T-cell (primary cell): ENCODE measurements at regions not wholly inside any gene's neighbourhood (a gene's known extent, or its start where the extent isn't known, plus 50 kb on each side); places are given as distances from the start of the nearest gene placed in this dataset.

Source experiments
- ATAC-seq, 4 experiments: fragments of 200-7000 bp in 3 of 4; fragments of 150-1000 bp in 1 of 4; cut with Tn5 transposase; replicated peaks in 1 of 4; 1 replicate in 3 of 4; 2 replicates in 1 of 4; pipeline ENCODE4 v1.10.0; 2021; ENCODE audit warnings: moderate library complexity in 3 of 4, mild to moderate bottlenecking in 2 of 4, moderate number of reproducible peaks in 1 of 4
- CTCF ChIA-PET, 2 donors: fragments of 300-600 bp; sonication (Branson Sonifier 250); formaldehyde crosslinking; loops; one replicate each; lab custom pipeline; 2022; ENCODE audit warnings: antibody characterized with exemption in 2 of 2; lab: Charles Lee
- POLR2A ChIA-PET, 2 donors: fragments of 300-600 bp; sonication (Branson Sonifier 250); formaldehyde crosslinking; loops; one replicate each; lab custom pipeline; 2022; ENCODE audit warnings: antibody characterized with exemption in 2 of 2; lab: Charles Lee
- DNase-seq, 35 experiments: peaks; one replicate each; pipeline versions ENCODE4 v3.0.0 to v3.0.0-alpha.2; 2013 to 2023
- H3K27ac ChIP-seq: one replicate; pipeline ENCODE4 v1.5.1; 2013; ENCODE audit warnings: low read length
- H3K27me3 ChIP-seq, 2 experiments: replicated peaks in 1 of 2; 1 replicate in 1 of 2; 2 replicates in 1 of 2; pipeline versions ENCODE4 v1.6.1 to v1.7.0; 2013; ENCODE audit warnings: low read length in 1 of 2, mixed read lengths in 1 of 2; ENCODE audit not compliant: control insufficient read depth in 2 of 2, insufficient read depth in 2 of 2; ENCODE audit errors: extremely low read depth in 1 of 2
- H3K36me3 ChIP-seq, 2 donors: 1 replicate in 1 of 2; 2 replicates in 1 of 2; pipeline versions ENCODE4 v1.6.1 to v1.7.0; 2013; ENCODE audit warnings: low read length in 1 of 2; ENCODE audit not compliant: control insufficient read depth in 2 of 2, insufficient read depth in 1 of 2; ENCODE audit errors: extremely low read depth in 1 of 2
- H3K4me1 ChIP-seq, 2 experiments: 1 replicate in 1 of 2; 2 replicates in 1 of 2; pipeline versions ENCODE4 v1.6.1 to v1.7.0; 2013; ENCODE audit warnings: low read length in 2 of 2, mixed read lengths in 1 of 2; ENCODE audit not compliant: insufficient read depth in 2 of 2, control insufficient read depth in 1 of 2; ENCODE audit errors: extremely low read depth in 1 of 2
- H3K4me3 ChIP-seq, 2 donors: 1 replicate in 1 of 2; 2 replicates in 1 of 2; pipeline versions ENCODE4 v1.5.1 to v1.7.0; 2013; ENCODE audit warnings: mild to moderate bottlenecking in 2 of 2, low read length in 1 of 2, moderate library complexity in 1 of 2; ENCODE audit not compliant: control insufficient read depth in 1 of 2; ENCODE audit errors: extremely low read depth in 1 of 2
- H3K9me3 ChIP-seq: 2 replicates; pipeline ENCODE4 v1.7.0; 2013
- H3K27ac Mint-ChIP-seq, 2 donors: one replicate each; pipeline ENCODE4 v1.8.0; 2020 to 2021; ENCODE audit warnings: mild to moderate bottlenecking in 2 of 2, mixed read lengths in 2 of 2
- H3K27me3 Mint-ChIP-seq, 2 donors: one replicate each; pipeline ENCODE4 v1.8.0; 2021 to 2022; ENCODE audit warnings: mixed read lengths in 2 of 2
- H3K36me3 Mint-ChIP-seq: one replicate; pipeline ENCODE4 v1.8.0; 2021; ENCODE audit warnings: mixed read lengths
- H3K4me1 Mint-ChIP-seq, 3 donors: one replicate each; pipeline ENCODE4 v1.8.0; 2020 to 2022; ENCODE audit warnings: mixed read lengths in 3 of 3, mild to moderate bottlenecking in 1 of 3
- H3K4me3 Mint-ChIP-seq, 3 donors: one replicate each; pipeline ENCODE4 v1.8.0; 2020 to 2022; ENCODE audit warnings: mild to moderate bottlenecking in 3 of 3, mixed read lengths in 3 of 3, moderate library complexity in 3 of 3
- H3K9me3 Mint-ChIP-seq, 3 donors: one replicate each; pipeline ENCODE4 v1.8.0; 2020 to 2022; ENCODE audit warnings: mixed read lengths in 3 of 3
- WGBS: methylation state at CpG from one replicate; pipeline ENCODE4 v1.1.5; 2013; ENCODE audit warnings: missing lambda C conversion rate; ENCODE audit not compliant: insufficient coverage; 5-methylcytosine and 5-hydroxymethylcytosine counted together

DNA sequence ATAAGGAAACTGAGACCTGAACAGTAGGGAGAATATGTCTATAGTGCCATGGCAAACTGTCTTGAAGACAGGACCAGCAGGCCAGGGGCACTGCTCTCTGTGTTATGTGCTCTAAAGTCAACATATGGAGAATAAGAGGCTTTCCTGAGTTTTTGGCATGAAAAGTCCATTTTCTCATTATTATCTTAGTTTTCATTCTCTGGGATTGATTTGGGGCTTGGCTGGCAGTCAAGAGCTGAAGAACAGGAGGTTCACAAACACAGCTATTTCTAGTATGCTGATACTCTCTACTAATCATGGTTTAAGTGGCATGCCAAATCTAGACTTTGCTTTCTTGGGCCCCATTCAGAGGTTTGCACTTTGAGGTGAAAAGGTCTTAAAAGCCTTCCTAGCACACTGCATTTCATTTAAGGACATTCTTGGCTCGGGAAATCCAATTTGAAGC lies 404.4 kb downstream of the ZNF608 start:
- Histone ChIP-seq H3K4me3 (no peak overlapping the region), H3K4me1 (no peaks in the 10 kb centered on the region), H3K27me3 (no peaks in the 10 kb centered on the region), H3K27ac (no peak overlapping the region), H3K36me3 (no peaks in the 10 kb centered on the region), H3K9me3 (peaks cover 2% of the 10 kb centered on the region)
- ChIA-PET POLR2A (no interaction called here), CTCF (no interaction called here)
- Mint-ChIP-seq H3K9me3 (peaks cover 0 to 4% (median 4%) of the 10 kb centered on the region in 3 donors), H3K4me3 (no peak overlapping the region), H3K27me3 (no peaks in the 10 kb centered on the region), H3K27ac (no peak overlapping the region), H3K36me3 (no peaks in the 10 kb centered on the region), H3K4me1 (no peaks in the 10 kb centered on the region)
- WGBS, result no CpG with 5 or more reads among the region's 1 CpG
- ATAC-seq, result no peak
- no peak for DNase-seq

DNA sequence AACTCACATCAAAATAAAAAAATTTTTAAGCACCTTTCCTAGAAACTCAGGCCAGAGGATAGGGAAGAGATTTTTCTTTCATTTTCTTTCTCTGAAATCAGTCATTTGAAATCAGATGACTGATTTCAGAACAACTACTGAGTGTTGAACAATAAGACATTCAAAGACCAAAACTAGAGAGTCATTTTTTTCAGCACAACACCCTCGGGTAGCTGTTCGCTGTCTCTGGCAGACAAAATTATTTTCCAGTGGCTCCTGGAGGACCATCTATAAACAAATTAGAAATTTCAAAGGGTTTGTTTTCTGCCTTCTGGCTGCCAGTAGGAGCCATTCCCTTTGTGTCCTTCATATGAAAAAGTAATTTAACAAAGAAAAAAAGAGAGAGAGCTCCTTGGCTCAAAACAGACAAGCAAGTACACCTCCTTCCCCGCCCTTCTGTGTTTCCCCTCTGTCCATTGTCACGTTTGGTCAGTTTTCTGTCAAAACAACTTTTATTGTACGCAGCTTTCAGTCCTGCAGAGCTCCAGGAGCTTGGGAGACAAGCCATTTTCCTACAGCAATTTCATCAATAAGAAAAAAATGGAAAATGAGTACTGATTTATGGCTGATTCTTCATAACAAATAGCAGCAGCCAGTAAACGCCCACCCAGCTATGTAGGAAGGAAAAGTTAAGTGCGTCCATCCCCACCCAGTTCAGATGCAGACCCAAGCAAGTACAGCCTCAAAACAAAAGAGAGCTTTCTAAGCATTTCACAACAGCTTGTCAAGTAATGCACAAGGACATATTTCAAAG lies 405.2 kb downstream of the ZNF608 start:
- POLR2A ChIA-PET, result no interaction called here
- Histone ChIP-seq H3K27me3 (no peaks in the 10 kb centered on the region), H3K9me3 (peaks cover 2% of the 10 kb centered on the region), H3K4me3 (no peak overlapping the region), H3K36me3 (no peaks in the 10 kb centered on the region), H3K27ac (no peak overlapping the region), H3K4me1 (no peaks in the 10 kb centered on the region)
- no peak overlapping the region for H3K27ac Mint-ChIP-seq
- peaks cover 0 to 4% (median 4%) of the 10 kb centered on the region in 3 donors for H3K9me3 Mint-ChIP-seq
- WGBS, result 42% methylated on average over 4 of the region's 7 CpGs
- CTCF ChIA-PET, result no interaction called here
- no peak overlapping the region for H3K4me3 Mint-ChIP-seq
- no peaks in the 10 kb centered on the region for H3K36me3 Mint-ChIP-seq
- no peaks in the 10 kb centered on the region for H3K4me1 Mint-ChIP-seq
- DNase-seq (no peak), ATAC-seq (no peak)
- H3K27me3 Mint-ChIP-seq, result no peaks in the 10 kb centered on the region

DNA sequence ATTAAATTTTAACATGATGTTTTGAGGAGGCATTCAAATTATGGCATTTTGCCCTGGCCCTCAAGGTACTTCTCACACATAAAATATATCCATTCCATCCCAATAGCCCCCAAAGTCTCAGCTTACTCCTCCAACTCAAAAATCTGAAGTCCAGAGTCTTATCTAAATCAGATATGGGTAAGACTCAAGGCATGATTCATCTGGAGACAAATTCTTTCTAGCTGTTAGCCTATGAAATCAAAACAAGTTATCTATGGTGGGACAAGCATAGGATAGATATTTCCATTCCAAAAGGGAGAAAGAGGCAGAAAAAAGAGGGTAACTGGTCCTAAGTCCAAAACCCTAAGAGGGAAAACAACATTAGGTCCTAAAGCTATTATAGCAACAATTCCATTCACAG lies 408.4 kb downstream of the ZNF608 start:
- Mint-ChIP-seq H3K27ac (no peak overlapping the region), H3K27me3 (no peaks in the 10 kb centered on the region), H3K36me3 (no peaks in the 10 kb centered on the region), H3K4me1 (no peaks in the 10 kb centered on the region), H3K9me3 (peaks cover 0 to 8% (median 4%) of the 10 kb centered on the region in 3 donors), H3K4me3 (no peak overlapping the region)
- no peaks in the 10 kb centered on the region for H3K36me3 ChIP-seq
- H3K4me1 ChIP-seq, result no peaks in the 10 kb centered on the region
- ATAC-seq (no peak), DNase-seq (no peak)
- peaks cover 2% of the 10 kb centered on the region for H3K9me3 ChIP-seq
- POLR2A ChIA-PET, result no interaction called here
- CTCF ChIA-PET, result no interaction called here
- no peak overlapping the region for H3K4me3 ChIP-seq
- H3K27ac ChIP-seq, result no peak overlapping the region
- no peaks in the 10 kb centered on the region for H3K27me3 ChIP-seq

DNA sequence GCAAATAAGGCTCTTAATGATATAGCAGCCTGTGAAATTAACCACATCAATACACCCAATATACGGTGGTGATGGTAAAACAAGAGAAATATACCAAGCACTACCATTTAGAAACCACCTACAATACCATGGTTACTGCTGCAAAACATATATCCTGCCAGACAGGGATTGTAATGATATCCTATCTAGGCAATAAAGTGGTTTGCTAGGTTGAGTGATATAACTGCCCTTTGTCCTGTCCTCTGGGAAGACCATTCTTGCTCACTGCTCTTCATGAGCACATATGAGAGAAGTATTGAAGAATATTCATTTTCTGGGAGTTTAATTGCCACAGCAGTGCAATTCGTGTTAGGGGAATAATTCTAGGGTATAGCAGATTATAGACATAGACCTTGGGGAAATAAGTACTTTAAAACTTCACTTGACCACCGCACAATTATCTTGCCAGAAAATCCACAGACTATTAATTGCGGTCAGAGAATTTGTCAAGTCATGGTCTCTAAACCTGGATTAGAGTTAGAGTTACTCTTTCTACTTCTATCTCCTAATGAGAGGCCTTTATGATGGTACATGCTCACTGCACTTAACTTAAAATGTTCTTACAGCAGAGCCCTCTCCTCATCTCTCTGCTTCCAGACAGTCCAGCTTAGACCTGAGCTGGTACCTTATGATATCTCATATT lies 413.0 kb downstream of the ZNF608 start:
- no peaks in the 10 kb centered on the region for H3K4me1 ChIP-seq
- CTCF ChIA-PET, result no interaction called here
- POLR2A ChIA-PET, result no interaction called here
- no peak overlapping the region for H3K27ac ChIP-seq
- no peak for ATAC-seq
- no peak overlapping the region for H3K4me3 ChIP-seq
- no peaks in the 10 kb centered on the region for H3K27me3 ChIP-seq
- WGBS, result no CpG with 5 or more reads among the region's 4 CpGs
- peaks cover 3 to 12% (median 4%) of the 10 kb centered on the region in 3 donors for H3K9me3 Mint-ChIP-seq
- no peaks in the 10 kb centered on the region for H3K36me3 ChIP-seq
- no peak for DNase-seq
- H3K27me3 Mint-ChIP-seq, result no peaks in the 10 kb centered on the region
- H3K36me3 Mint-ChIP-seq, result no peaks in the 10 kb centered on the region
- no peaks in the 10 kb centered on the region for H3K4me1 Mint-ChIP-seq
- H3K9me3 ChIP-seq, result peaks cover 2% of the 10 kb centered on the region
- no peak overlapping the region for H3K27ac Mint-ChIP-seq
- no peak overlapping the region for H3K4me3 Mint-ChIP-seq

DNA sequence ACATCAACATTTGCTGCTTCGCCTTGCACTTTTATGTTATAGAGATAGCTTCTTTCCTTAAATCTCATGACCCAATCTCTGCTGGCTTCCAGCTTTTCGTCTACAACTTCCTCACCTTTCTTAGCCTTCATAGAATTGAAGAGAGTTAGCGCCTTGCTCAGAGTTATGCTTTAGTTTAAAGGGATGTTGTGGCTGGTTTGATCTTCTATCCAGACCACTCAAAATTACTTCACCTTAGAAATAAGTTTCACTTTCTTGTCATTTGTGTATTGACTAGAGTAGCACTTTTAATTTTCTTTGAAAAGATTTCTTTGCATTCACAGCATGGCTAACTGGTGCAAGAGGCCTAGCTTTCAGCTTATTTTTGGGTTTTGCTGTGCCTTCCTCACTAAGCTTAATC lies 414.2 kb downstream of the ZNF608 start:
- no peak for ATAC-seq
- H3K9me3 Mint-ChIP-seq, result peaks cover 0 to 7% (median 3%) of the 10 kb centered on the region in 3 donors

DNA sequence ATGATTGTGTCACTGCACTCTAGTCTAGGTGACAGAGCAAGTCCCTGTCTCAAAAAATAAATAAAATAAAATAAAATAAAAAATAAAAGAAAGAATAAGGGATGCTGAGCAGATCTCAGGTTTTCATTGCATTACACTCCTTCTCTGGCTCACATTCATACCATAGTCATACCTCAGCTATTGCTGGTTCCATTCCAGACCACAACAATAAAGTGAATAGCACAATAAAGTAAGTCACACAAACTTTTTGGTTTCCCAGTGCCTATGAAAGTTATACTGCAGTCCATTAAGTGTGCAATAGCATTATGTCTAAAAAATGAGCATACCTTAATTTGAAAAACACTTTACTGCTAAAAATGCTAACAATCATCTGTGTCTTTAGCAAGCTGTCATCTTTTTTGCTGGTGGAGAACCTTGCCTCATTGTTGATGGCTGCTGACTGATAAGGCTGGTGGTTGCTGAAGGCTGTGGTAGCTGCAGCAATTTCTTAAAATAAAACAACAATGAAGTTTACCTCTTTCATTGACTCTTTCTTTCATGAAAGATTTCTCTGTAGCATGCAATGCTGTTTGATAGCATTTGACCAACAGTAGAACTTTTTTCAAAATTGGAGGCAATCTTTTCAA lies 415.7 kb downstream of the ZNF608 start:
- no peak for DNase-seq
- Histone ChIP-seq H3K27me3 (no peaks in the 10 kb centered on the region), H3K9me3 (no peaks in the 10 kb centered on the region), H3K4me1 (no peaks in the 10 kb centered on the region), H3K27ac (no peak overlapping the region), H3K36me3 (no peaks in the 10 kb centered on the region), H3K4me3 (no peak overlapping the region)
- no peak overlapping the region for H3K27ac Mint-ChIP-seq
- no peaks in the 10 kb centered on the region for H3K27me3 Mint-ChIP-seq
- H3K9me3 Mint-ChIP-seq, result peaks cover 0 to 7% (median 3%) of the 10 kb centered on the region in 3 donors
- no peaks in the 10 kb centered on the region for H3K4me1 Mint-ChIP-seq
- H3K36me3 Mint-ChIP-seq, result no peaks in the 10 kb centered on the region
- H3K4me3 Mint-ChIP-seq, result no peak overlapping the region
- ChIA-PET POLR2A (no interaction called here), CTCF (no interaction called here)
- no peak for ATAC-seq

More for the DNA sequence above, 414.2 kb downstream of the ZNF608 start:
- ChIA-PET CTCF (no interaction called here), POLR2A (no interaction called here)
- Histone ChIP-seq H3K36me3 (no peaks in the 10 kb centered on the region), H3K27me3 (no peaks in the 10 kb centered on the region), H3K9me3 (no peaks in the 10 kb centered on the region), H3K27ac (no peak overlapping the region), H3K4me1 (no peaks in the 10 kb centered on the region), H3K4me3 (no peak overlapping the region)
- Mint-ChIP-seq H3K4me3 (no peak overlapping the region), H3K4me1 (no peaks in the 10 kb centered on the region), H3K36me3 (no peaks in the 10 kb centered on the region), H3K27ac (no peak overlapping the region), H3K27me3 (no peaks in the 10 kb centered on the region)
- no CpG with 5 or more reads among the region's 3 CpGs for WGBS
- DNase-seq, result no peak
